ENCODE measurements at regions not wholly inside any gene's neighbourhood (a gene's known extent, or its start where the extent isn't known, plus 50 kb on each side); places are given as distances from the start of the nearest gene placed in this dataset.

DNA sequence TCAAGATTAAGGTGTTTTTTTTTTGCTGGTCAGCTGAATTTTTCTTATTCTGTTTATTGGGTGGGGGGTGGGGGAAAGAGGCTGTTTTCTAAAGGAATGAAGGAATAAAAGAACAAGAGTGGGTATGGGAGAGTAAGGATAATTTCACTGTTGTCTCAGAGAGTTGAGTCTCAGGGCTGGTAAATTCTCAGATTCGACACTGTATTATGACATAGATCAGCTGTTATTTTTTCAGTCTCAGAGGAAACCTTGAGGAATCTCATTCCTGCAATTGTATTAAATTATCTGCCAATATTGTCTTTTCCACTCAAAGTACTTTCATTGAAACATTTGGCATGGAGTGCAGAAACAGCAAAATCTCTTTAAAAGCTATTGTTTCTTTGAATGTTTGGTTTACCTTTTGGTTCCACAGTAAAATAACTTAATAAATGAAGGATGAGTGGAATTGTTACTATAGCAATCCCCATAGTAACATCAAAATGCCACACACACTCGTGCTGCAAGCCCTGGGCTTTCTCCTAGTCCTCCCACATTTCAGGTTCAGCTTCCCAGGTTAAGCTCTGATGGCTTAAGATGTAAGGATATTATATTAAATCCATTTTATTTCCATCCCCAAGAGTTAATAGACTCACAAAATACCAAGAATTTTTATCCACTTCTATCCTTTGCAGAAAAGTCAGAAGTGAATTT is 478.7 kb upstream of the TCF4 start:
- no peak for DNase-seq

DNA sequence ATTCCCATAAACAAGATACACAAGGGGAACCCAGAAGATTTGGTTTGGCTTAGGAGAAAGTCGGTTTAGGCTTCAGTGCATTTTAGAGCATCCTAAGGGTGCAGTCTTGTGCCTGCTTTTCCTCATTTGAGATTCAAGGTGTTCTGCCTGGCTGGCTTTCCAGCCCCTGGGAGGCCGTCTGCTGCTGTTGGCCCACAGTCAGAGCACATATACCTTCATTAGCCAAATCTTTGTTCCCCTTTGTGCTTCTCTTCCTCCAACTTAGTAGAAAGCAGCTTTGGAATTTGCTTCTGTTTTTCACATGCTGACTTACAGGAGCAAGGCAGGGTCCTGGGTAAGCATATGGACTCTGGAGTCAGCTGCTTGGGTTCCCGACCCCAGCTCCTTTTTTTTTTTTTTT is 477.1 kb upstream of the TCF4 start:
- no peak for DNase-seq

DNA sequence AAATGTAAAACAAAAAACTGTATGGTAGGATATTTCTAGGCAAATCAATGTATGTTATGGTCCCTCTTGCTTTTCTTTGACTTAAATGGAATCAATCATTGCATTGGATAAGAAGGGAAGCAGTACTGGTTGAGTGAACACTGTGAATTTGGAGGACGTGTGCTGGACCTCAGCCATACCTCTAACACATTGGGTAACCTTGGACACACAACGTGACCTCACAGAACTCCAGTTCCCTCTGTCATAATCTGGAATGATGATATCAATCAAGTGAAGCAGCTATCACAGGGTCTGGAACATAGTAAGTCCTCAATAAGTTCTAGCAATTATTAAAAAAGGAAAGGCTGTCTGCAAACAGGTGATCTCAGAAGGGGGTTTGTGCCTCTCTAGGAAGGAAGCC is 474.9 kb upstream of the TCF4 start:
- DNase-seq: no peak

DNA sequence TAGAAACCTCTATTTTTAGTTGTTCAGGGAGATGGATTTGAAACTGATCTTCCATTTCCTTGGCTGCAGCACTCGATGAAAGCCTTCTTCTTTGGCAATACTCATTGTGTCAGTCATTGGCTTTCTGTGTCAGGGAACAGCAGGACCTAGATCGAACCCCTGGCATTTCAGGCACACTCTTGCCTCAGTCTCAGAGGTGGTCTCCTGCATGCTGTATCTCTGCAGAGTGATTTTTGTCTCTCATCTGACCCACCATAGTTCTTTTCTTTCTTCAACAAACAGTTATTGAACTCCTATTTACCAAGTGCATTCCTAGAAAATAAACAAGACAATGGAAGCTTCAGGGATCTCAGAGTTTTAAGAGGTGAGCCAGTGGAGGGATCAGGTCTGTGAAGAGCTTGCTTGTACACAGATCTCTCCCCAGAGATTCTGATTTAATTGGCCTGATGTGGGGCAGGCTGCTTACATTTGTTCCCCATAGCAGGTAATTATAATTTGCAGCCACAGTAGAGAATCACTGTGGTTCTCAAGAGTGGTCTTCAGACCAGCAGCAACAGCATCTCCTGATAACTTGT is 473.1 kb upstream of the TCF4 start:
- no peak for DNase-seq

DNA sequence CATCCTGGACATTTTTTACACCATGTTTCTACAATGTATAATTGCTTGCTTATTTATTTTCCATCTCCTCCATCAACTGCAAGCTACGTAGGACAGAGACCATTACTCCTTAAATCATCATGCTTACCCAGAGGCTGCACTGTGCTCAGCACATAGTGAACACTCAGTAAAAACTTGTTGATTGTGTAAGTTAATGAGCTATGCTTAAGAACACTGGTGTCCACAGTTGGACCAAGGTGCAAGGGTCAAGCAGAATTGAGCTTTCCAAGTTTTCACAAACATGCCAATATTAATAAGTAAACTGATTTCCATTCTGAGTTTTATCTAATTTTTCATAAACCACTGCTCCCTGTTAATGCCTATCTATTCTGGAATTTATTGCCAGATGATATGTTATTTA is 464.2 kb upstream of the TCF4 start:
- DNase-seq: no peak

DNA sequence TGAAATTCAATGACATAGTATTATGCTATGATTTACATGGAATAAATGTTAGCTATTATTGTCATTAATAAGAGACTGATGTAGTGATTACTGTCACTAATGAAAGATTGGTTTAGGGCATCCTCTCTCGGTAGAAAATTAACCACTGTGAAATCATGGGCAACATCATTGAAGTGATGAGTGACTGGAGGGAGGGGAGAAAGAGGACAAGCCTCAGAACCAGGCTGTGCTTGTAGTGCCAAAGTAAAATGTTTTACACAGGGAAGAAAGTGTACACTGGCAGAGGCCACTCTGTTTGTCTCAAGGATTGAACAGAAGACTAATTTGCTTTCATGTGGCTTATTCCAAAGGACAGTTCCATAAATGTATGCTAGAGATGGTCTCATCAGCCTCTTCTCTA is 456.2 kb upstream of the TCF4 start:
- no peak for DNase-seq

DNA sequence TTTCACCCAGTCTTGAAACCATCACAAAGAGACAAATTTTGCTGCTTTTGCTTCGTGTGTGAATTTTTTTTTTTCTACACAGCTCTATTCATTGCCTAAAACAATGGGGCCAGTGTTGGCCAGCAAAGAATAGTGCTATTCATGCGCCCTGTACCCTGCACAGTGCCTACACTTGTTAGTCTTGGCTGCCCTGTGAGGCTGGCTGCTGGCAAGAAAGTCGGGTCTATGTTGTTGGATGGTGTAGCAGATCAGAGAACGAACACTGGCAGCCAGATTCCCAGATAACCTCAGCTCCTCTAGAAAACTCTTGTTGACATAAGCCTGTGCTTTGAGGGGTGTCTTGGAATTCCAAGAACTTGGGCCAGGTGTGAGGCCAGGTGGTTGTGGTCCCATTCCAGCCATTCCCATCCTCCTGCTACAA is 455.7 kb upstream of the TCF4 start:
- DNase-seq: no peak

DNA sequence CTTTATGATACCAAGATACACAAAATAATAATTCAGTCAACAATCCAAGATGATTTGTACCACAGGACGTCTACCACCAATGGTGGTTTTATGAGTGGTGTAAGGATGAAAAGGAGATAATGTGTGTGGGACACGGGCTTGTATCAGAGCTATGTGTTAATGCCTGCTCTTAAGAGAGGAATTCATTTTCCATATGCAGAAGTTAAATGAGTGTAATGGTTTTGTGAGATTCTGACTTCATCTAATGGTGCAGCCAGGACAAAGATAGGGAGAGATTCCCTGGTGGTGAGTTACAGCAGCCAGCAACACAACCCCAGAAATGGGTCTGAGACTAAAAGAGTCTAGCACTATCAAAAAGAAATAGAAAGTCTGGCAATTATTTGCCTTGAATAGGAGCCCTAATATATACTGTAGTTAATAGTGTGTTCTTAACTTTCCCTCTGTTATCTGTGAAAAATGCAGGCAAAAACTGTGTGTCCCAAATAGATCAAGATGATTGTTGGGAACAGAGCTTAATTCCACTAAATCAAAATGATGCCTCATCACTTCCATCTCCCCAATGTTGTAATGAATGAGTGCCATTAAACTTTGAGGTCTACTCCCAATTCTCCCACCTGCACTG is 455.0 kb upstream of the TCF4 start:
- DNase-seq: no peak

DNA sequence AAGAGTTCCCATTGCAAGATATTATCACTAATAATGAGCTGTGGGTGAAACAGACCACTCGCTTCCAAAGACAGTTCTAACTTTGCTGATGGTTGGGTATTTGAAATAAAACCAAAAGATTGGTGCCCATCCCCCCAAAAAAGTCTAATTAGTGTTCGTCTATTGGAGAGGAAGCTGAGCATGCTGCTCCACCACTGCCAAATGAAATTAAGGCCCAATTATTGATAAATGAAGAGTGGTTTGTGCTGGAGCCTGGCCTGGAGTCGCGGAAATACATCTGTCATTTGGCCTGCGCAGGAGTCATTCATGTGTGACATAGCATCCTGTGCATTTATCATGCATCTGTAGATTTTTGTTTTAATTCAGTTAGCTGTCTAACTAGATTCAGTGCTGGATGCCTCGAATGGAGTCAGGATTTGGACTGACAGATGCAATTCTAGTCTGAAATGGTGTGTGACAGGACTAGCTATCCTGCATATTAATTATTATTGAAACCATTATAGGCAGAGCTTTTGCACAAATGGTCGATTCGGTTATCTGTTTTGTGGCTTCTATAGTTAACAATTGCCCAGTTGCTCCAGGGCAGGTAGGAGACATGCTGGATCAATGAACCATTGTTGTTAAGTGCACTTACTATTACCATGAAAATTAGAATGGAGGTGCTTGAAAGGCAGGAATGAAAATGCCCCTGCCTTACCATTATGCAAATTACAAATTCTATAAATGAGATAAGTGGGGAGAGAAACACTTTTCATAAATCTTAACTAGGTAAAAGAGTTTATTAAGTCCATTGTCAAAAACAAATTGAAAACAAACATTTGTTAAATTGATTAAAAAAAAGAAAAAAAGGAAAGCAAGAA is 450.4 kb upstream of the TCF4 start:
- DNase-seq: no peak

DNA sequence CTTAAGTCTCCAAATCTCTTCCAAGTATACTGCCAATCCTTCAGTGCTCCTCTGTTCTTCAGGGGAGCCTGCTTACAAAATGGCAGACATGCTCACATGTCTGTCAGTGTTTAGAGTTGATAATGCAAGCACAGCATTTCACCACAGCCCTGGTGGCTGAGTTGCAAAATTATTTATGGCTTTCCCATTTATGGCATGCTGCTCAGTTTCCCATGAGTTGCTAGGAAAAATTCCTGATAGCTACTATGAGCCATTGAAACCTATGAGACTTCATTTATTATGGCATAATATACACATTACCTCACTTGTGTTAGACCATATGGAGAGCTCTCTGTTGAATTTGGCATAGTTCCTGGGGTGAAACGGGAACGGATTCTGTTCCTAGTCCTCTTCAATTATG is 448.7 kb upstream of the TCF4 start:
- no peak for DNase-seq

DNA sequence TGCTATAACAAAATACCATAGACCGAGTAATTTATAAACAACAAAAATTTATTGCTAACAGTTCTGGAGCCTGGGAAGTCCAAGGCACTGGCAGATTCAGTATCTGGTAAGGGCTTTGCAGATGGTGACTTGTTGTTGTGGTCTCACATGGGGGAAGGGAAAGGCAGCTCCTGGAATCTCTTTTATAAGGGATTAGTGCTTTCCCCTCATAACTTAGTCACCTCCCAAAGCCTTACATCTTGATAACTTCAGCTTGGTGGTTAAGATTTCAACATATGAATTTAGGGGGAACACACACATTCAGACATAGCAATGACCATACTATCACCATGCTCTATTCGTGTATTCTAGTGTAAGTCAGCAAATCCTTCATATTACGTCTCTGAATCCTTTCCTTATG is 447.6 kb upstream of the TCF4 start:
- no peak for DNase-seq

DNA sequence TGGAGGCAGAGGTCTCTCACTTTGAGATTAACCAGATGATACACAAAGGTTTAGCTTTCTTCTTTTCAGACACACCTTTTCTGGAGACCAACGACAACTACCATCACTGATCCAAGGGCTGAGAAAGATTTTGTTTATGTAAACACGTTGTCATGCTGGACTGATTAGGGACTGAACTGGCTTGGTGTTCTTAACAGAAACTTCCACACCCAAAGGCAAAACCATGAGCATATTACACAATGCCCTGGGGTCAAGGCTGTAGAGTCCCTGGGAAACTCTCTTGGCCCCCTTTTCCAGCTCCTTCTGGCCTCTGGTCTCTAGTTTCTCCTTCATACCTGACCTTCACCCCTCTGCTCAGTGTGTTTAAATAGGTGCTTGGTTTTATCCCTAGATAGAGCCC is 447.0 kb upstream of the TCF4 start:
- DNase-seq: no peak

DNA sequence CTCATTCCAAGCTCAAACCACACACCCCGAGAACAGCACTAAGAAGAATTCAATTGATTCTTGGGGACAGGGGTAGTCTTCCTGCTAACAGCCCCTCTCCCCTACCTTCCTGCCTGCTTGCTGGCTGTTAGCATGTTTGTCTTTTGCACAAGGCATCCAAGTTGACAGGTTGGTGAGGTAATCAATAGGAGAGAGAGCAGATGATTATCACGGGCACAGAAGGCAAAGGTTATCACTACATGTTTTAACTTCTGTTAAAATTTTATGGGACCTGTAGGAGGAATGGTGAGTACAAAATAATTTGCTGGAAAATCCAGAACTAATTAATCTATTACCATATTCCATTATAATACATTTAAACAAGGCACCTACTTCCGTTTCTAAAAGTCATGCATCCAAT is 442.1 kb upstream of the TCF4 start:
- no peak for DNase-seq

DNA sequence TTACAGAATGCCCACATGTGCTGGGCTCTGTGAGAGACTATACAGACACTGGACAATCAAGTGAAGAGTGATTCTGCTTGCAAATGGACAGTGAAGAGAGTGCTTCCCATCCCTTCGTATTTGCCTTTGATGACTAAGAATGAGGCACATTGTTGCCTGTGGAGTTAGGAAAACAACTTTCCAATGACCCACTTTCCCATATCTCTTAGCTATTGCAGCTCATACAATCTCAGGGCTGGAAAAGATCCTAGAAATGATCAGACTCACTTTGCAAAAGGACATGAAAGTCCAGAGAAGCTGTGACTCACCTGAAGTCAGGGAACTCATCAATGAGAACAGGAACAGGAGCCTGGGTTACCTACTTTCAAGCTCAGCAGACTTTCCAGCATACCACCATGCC is 440.5 kb upstream of the TCF4 start:
- no peak for DNase-seq

DNA sequence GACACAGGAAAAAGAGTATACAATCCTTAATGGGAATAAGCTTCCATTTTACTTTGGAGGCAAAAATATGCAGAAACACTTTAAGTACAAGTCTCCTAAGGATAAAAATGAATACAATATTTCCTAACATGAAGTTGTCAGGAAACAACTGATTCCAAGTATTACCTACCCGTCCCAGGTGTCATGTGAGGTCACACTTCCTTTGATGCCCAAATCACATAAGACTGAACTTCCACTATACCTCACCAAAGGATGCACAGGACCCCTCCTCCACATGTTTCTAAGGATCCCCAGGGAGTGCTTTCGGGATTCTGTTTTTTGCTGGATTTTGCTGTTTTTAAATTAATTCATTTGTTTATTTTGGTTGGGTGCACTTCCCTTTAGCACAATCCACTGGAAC is 438.5 kb upstream of the TCF4 start:
- DNase-seq: no peak

DNA sequence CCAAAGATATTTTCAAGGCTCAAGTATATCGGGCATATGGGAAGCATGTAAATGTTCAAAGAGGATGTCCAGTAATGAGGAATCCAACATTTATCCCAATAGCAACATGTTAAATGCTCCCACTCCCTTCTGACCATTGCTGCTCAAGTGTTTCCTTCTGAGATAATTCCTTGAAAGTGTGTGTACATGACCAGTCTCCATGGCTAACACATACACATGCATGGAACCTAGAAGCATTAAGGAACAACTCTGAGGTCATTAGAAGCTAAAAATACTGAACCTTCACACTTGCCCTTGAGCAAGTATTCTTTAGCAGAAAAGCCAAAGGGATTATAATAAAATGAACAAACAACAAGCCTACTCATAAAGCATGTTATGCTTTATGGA is 433.8 kb upstream of the TCF4 start:
- no peak for DNase-seq

DNA sequence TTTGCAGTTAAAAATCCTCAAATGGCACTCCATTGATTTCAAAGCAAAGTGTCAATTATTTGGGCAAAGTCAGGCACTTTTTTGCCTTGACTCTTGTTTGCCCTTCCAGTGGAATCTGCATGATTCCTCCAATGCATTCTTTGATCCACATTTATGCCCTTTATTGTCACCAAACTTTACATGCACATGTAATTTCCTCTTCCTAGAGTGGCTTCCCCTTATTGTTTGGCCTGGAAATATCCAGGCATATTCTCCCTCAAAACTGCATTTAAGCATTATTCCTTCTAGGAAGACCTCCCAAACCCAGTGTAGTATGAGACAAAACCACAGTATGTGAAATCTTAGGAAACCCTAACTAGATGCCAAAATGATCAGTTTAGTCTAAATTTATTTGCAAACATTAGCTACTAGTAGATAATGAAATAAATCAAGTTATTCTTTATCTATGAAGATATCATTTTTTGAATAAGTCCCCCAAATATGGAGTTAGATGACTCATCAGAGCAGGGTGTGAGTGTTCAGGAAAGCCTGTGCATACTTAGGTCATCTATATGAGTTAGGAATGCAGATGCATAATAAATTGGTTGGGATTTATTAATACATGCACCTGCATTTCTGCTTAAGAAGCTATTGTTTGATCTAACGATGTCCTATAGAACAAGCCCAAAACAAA is 433.3 kb upstream of the TCF4 start:
- DNase-seq: no peak

DNA sequence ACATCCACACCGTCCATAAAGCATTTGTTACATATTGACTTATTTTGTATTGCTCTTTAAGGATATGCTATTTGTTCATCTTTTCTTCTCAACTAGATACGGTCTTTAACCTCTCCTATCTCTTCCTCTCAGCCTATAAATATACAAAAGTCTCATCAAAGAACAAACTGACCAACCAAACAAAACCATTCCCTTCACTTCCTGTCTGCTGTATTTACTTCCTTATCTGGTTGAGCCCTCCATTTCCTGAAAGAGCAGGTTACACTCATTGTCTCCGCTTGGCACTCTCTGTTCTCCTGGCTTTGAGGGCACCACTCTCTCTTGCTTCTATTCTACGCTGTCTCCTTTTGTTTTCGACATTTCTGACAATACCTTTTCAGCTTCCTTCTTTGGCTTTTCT is 431.9 kb upstream of the TCF4 start:
- peak in 1 of 2 donors; percentile 2 for DNase-seq

DNA sequence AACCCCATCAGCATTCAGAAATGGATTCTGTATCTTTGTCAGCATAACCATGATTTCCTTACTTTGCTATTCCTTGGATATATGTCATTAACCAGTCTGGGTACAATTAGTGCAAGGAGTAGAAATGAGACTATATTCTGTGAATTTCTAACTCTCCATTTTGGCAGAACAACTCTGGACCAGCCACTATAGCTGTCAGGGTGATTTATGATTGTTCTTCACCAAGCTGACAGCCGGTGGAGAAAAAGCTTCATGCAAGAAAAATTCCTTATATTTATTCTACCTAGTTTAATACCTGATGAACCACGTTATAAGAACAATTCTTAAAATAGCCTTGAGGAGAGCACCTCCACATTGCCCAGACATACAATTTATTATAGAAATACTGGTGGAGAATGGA is 431.2 kb upstream of the TCF4 start:
- no peak for DNase-seq

DNA sequence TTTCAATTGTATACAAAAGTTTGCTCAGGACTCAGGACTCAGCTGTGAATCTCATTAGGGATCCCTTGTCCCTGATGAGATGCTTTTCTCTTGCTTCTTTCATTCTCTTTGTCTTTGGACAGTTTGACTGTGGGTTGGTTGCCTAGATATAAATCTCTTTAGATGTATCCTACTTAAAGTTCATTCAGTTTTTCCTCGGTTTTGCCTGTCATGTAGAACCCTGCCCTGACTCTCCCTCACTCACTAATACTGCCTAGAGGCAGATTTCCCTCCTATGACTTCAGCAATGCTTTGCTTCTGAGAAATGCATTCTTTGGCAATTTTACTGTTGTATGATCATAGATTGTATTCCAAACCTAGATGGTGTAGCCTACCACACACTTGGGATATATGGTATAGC is 421.4 kb upstream of the TCF4 start:
- no peak for DNase-seq

DNA sequence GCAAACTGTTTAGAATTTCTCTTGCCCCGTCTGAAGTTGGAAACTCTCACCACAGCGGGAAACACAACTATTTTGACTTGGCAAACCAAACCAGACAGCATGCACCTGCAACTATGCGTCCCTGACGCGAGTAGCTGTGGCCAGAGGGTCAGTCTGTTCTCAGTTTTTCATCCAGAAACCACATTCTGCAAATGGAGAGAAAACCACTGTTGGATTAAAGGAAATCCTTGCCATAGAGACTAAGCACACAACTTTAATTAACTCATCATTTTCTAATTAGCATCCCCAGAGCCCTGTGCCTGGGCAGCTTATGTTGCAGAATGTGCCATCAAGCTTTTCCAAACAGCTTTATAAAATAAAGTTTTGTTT is 415.7 kb upstream of the TCF4 start:
- no peak for DNase-seq

DNA sequence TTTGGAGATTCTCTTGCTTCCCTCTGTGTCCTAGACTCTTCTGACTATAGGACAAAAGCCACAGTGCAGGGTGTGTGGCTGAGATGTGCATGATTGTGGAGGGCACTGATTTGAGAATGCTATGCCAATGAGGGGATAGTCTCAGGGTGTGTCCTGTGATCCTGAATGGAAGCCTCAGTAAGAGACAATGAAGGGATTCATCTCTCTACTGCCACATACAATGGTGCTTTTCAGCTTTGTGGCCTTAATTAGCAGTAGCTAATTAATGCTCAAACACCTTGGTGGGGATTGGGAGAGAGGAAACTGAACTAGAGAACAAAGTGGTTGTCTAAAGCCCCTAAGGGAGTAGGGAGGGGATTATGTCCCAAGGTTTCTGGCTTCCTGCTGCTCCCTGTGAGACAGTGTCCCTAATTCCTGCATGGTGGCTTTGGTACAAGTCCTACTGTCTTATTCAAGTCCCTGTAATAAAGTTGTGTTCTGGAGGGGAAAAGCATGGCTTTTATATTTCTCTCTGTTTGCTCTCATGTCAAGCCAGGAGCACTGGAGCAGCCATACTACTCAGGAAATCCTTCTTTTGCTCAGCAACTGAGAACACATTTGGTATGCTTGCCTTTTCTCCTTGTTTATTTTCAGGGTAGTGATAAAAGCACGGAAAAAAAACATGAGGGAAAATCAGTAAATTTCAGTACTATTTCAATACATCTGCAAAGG is 415.2 kb upstream of the TCF4 start:
- no peak for DNase-seq

DNA sequence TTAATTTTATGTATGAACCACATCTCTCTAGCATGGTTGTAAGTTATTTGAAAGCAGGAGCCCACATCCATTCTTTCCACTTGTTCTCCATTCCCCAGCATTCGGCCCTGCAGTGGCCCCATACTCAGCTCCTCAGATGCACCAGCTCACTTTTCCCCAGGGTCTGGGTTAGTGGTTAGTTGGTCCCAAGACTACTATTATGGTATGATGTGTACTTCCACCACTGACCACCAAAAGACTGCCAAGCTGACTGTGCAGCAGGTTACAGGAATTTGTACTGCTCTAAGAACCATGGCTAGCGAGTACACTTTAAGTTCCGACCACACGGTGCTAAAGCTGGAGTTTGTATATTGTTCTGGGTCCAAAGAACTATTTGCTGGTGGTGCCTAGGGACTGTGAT is 413.6 kb upstream of the TCF4 start:
- no peak for DNase-seq
